GM12872 (cell line): ENCODE measurements at regions not wholly inside any gene's neighbourhood (a gene's known extent, or its start where the extent isn't known, plus 50 kb on each side); places are given as distances from the start of the nearest gene placed in this dataset.

Source experiments
- CTCF ChIP-seq: IDR thresholded peaks from 3 replicates; pipeline ENCODE4 v1.5.1; 2011; ENCODE audit warnings: low read depth, mild to moderate bottlenecking, low read length, moderate library complexity; ENCODE audit not compliant: insufficient read depth

GRCh38 chr1:185627171-185627570 lies 107.0 kb upstream of the HMCN1 start:
- no peak for TF ChIP-seq CTCF

- TF ChIP-seq CTCF, result no peak
Measured at GRCh38 chr1:185626344-185626743, 107.8 kb upstream of the HMCN1 start.

GRCh38 chr1:185610954-185611353 lies 123.2 kb upstream of the HMCN1 start:
- no peak for TF ChIP-seq CTCF

- TF ChIP-seq CTCF, result no peak
Measured at GRCh38 chr1:185608177-185608576, 126.0 kb upstream of the HMCN1 start.

- TF ChIP-seq CTCF, result no peak
Measured at GRCh38 chr1:185603158-185603557, 131.0 kb upstream of the HMCN1 start.

- no peak for TF ChIP-seq CTCF
Measured at GRCh38 chr1:185601189-185601588, 133.0 kb upstream of the HMCN1 start.

GRCh38 chr1:185600641-185601040 lies 133.6 kb upstream of the HMCN1 start:
- TF ChIP-seq CTCF, result no peak

GRCh38 chr1:185598332-185598731 lies 135.9 kb upstream of the HMCN1 start:
- TF ChIP-seq CTCF, result no peak
